AG04450 (cell line): ENCODE measurements at regions not wholly inside any gene's neighbourhood (a gene's known extent, or its start where the extent isn't known, plus 50 kb on each side); places are given as distances from the start of the nearest gene placed in this dataset.

Source experiments
- CTCF ChIA-PET: fragments of 300-600, 350-600 bp; formaldehyde crosslinking; extraction: SDS; loops from one replicate; lab custom pipeline; 2022; ENCODE audit warnings: antibody characterized with exemption, inconsistent platforms; lab: Charles Lee
- POLR2A ChIA-PET: fragments of 350-600 bp; formaldehyde crosslinking; extraction: SDS; loops from one replicate; lab custom pipeline; 2021; ENCODE audit warnings: antibody characterized with exemption, inconsistent platforms; lab: Yijun Ruan, JAX
- DNase-seq: peaks from one replicate; pipeline ENCODE4 v3.0.0-alpha.2; 2011; ENCODE audit warnings: low read depth, low spot score
- H3K27ac ChIP-seq: one replicate; pipeline ENCODE4 v1.5.1; 2012; ENCODE audit warnings: low read depth, low read length, control low read depth
- H3K27me3 ChIP-seq: one replicate; pipeline ENCODE4 v1.6.0; 2012; ENCODE audit warnings: low read length; ENCODE audit not compliant: control insufficient read depth, insufficient read depth
- H3K4me3 ChIP-seq: 2 replicates; pipeline ENCODE4 v1.5.1; 2011; ENCODE audit warnings: mild to moderate bottlenecking, low read depth, low read length, control low read depth
- H3K9me3 ChIP-seq: 2 replicates; pipeline ENCODE4 v1.5.1; 2012; ENCODE audit warnings: low read length; ENCODE audit not compliant: control insufficient read depth, insufficient read depth
- TF ChIP-seq, protein P1 (sequence below): IDR thresholded peaks from 2 replicates; pipeline ENCODE4 v1.5.1; 2011; ENCODE audit warnings: low read depth, low read length, control low read depth, inconsistent platforms

DNA sequence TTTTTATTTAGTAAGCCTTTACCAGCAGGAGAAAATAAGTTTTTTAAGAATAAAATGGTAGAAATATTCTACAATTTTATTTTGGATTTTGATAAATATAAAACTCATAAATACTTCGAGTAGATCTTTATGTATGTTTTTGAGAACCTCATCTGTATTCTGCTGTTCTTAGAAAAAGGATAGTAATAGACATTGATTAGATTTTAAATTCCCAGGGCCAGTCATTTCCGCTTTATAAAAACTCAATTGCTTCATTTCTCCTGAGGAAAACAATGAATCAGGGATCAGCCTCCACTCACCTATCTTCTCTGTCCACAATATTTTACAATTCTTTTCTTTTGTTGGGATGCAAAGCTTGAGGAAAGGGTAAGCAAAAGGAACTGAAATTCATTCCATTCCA is 1983.5 kb upstream of the C9orf72 start:
- H3K4me3 ChIP-seq: no peak overlapping the region
- no peaks in the 10 kb centered on the region; the same call in 1 of the 2 replicates for H3K9me3 ChIP-seq
- CTCF ChIA-PET: no interaction called here
- no peaks in the 10 kb centered on the region for H3K27me3 ChIP-seq
- no peak overlapping the region for H3K27ac ChIP-seq
- TF ChIP-seq, protein P1, sequence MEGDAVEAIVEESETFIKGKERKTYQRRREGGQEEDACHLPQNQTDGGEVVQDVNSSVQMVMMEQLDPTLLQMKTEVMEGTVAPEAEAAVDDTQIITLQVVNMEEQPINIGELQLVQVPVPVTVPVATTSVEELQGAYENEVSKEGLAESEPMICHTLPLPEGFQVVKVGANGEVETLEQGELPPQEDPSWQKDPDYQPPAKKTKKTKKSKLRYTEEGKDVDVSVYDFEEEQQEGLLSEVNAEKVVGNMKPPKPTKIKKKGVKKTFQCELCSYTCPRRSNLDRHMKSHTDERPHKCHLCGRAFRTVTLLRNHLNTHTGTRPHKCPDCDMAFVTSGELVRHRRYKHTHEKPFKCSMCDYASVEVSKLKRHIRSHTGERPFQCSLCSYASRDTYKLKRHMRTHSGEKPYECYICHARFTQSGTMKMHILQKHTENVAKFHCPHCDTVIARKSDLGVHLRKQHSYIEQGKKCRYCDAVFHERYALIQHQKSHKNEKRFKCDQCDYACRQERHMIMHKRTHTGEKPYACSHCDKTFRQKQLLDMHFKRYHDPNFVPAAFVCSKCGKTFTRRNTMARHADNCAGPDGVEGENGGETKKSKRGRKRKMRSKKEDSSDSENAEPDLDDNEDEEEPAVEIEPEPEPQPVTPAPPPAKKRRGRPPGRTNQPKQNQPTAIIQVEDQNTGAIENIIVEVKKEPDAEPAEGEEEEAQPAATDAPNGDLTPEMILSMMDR: no peak
- DNase-seq: no peak
- POLR2A ChIA-PET: no interaction called here

DNA sequence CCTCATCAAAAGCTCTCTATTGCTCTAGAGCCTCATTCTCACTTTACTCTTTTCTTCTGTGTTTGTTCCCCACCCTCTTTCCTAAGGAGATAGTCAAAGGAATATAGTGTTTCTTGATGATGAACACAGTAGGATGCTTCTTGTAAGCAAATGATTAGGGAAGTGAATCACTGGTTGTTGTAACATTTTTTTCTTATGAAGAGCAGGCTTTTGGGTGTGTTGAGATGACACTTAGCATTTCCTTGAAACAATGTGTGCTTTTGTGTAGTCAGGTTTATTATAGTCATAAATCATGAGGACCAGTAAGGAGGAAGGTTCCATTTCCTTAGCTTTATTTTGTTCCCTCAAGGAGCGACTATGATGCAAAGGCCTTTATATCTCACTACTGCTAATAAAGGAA is 1991.3 kb upstream of the C9orf72 start:
- no peaks in the 10 kb centered on the region for H3K27me3 ChIP-seq
- no peak overlapping the region for H3K27ac ChIP-seq
- H3K9me3 ChIP-seq: peaks cover 4% of the 10 kb centered on the region
- no peak for DNase-seq
- ChIA-PET CTCF (no interaction called here), POLR2A (no interaction called here)
- H3K4me3 ChIP-seq: no peak overlapping the region
- TF ChIP-seq, protein P1: no peak

DNA sequence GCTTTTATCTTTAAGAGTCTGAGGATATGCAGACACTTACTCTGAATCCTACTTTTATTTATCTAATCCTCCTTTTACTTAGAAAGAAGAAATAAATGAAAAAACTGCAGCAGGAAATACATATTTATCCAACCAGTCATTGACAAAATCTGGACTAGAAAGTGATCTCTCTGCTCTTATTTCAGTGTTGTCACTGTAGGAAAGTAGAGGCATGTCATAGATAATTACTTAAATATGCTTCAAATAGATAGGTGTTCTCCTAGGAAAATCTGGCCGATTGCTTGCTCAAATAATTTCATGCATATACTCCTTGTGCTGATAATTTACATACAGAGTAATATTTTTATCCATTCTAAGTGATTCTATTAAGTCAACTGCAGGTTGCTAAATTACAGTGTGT is 2001.9 kb upstream of the C9orf72 start:
- ChIA-PET CTCF (no interaction called here), POLR2A (no interaction called here)
- TF ChIP-seq, protein P1: no peak
- Histone ChIP-seq H3K4me3 (no peak overlapping the region), H3K27me3 (no peaks in the 10 kb centered on the region), H3K9me3 (0 out of 2 replicates have a peak, but pooled peaks cover 3% of the 10 kb centered on the region), H3K27ac (no peak overlapping the region)
- DNase-seq: no peak

DNA sequence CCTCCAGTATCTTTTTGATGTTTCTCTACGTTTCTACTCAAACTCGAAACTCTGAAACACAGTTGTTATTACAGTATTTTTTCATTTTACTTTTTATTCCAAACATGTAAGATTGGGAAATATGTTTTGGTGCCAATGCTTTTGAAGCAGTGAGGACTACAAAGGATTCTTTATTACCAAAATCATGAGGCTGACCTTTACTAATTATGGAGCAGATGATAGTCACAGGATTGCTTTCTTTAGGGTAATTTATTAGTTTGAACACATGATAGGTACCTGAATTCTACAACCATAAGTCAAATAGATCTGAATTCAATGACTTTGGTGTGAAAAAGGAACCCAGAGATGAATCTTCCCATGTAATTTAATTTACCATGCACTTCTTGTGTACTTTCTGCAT is 2015.1 kb upstream of the C9orf72 start:
- POLR2A ChIA-PET: no interaction called here
- no peaks in the 10 kb centered on the region for H3K27me3 ChIP-seq
- DNase-seq: no peak
- TF ChIP-seq, protein P1: no peak
- no peaks in the 10 kb centered on the region; the same call in 1 of the 2 replicates for H3K9me3 ChIP-seq
- H3K4me3 ChIP-seq: no peak overlapping the region
- no peak overlapping the region for H3K27ac ChIP-seq
- CTCF ChIA-PET: no interaction called here

DNA sequence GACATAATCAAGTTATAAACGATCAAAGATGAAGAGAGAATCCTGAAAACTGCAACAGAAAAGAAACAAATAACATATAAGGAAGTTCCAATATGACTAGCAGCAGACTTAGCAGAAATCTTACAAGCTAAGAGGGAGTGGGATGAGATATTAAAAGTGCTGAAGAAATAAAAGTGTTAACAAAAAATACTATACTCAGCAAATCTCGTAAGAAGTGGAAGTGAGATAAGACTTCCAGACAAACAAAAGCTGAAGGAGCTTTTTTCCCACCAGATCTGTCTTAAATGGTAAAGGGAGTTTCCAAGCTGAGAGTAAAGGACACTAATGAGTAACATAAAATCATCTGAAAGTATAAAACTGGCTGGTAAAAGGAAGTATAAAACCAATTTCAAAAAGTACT is 2036.0 kb upstream of the C9orf72 start:
- ChIA-PET CTCF (no interaction called here), POLR2A (no interaction called here)
- no peak for DNase-seq
- Histone ChIP-seq H3K9me3 (peaks cover 4% of the 10 kb centered on the region; the same call in 1 of the 2 replicates), H3K4me3 (no peak overlapping the region), H3K27me3 (no peaks in the 10 kb centered on the region), H3K27ac (no peak overlapping the region)
- TF ChIP-seq, protein P1: no peak
